Skeletal muscle tissue (tissue), 3 donors: ENCODE measurements at regions not wholly inside any gene's neighbourhood (a gene's known extent, or its start where the extent isn't known, plus 50 kb on each side); places are given as distances from the start of the nearest gene placed in this dataset.
"Not testable (repeated sequence)": the region's sequence is repeated elsewhere in the genome, so short reads cannot be mapped to it uniquely, and the experiment has no call there.

Source experiments
- H3K27ac ChIP-seq: one replicate; pipeline ENCODE4 v1.7.0; 2013; ENCODE audit warnings: mild to moderate bottlenecking, low read depth, low read length, inconsistent platforms
- H3K27me3 ChIP-seq, 3 donors: one replicate each; pipeline ENCODE4 v1.7.0; 2013; ENCODE audit warnings: low read length in 3 of 3; ENCODE audit not compliant: control insufficient read depth in 3 of 3, insufficient read depth in 3 of 3
- H3K36me3 ChIP-seq, 3 donors: one replicate each; pipeline ENCODE4 v1.7.0; 2013; ENCODE audit warnings: low read length in 3 of 3; ENCODE audit not compliant: control insufficient read depth in 3 of 3, insufficient read depth in 3 of 3
- H3K4me1 ChIP-seq, 3 donors: one replicate each; pipeline ENCODE4 v1.7.0; 2013; ENCODE audit warnings: low read length in 3 of 3, mild to moderate bottlenecking in 3 of 3; ENCODE audit not compliant: control insufficient read depth in 3 of 3, insufficient read depth in 3 of 3
- H3K4me3 ChIP-seq, 3 donors: one replicate each; pipeline ENCODE4 v1.7.0; 2013; ENCODE audit warnings: low read length in 3 of 3
- H3K9ac ChIP-seq, 3 donors: one replicate each; pipeline ENCODE4 v1.7.0; 2013; ENCODE audit warnings: low read length in 3 of 3, mild to moderate bottlenecking in 3 of 3, moderate library complexity in 2 of 3, low read depth in 1 of 3
- H3K9me3 ChIP-seq, 3 donors: one replicate each; pipeline ENCODE4 v1.7.0; 2013; ENCODE audit warnings: low read length in 3 of 3; ENCODE audit not compliant: control insufficient read depth in 3 of 3
- donor health status: Osteomylitis.

DNA sequence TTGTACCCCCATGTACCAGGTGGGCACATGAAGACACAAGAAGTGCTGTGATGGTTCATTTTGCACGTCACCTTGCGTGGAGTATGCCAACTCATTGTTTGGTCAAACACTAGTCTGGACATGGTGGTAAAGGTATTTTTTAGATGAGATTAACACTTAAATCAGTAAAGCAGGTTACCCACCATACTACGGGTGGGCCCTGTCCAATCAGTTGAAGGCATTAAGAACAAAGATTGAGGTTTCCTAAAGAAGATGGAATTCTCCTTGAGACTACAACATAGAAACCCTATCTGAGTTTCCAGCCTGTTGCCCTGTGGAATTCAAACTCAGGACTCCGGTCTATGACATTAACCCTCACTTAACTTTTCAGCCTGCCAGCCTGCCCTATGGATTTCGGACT is 118.4 kb downstream of the RPLP1 start:
- no peak overlapping the region for H3K4me3 ChIP-seq
- peaks cover 0 to 2% (median 0%) of the 10 kb centered on the region in 3 donors for H3K4me1 ChIP-seq
- no peaks in the 10 kb centered on the region for H3K9me3 ChIP-seq
- H3K9ac ChIP-seq, result no peak overlapping the region
- H3K36me3 ChIP-seq, result no peaks in the 10 kb centered on the region
- no peak overlapping the region for H3K27ac ChIP-seq
- peaks cover 0 to 3% (median 0%) of the 10 kb centered on the region in 3 donors for H3K27me3 ChIP-seq

DNA sequence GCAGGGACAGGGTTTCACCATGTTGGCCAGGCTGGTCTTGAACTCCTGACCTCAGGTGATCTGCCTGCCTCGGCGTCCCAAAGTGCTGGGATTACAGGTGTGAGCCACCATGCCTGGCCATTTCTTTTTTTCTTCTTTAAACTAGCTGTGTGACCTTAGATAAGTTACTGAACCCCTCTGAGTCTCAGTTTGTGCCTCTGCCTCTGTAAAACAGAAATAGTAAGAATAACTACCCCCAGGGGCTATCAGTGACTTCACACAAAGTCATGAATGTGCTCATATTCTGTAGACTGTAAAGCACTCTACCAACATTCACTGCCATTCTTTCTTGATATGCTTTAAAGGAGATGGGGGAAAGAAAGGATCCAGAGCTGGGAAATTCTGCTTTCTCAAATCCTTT is 120.7 kb downstream of the RPLP1 start:
- not testable (repeated sequence) for H3K27ac ChIP-seq, H3K4me3 ChIP-seq, H3K4me1 ChIP-seq, H3K9me3 ChIP-seq, H3K36me3 ChIP-seq, H3K9ac ChIP-seq
- H3K27me3 ChIP-seq, result peaks cover 0 to 12% (median 7%) of the 10 kb centered on the region in 3 donors

DNA sequence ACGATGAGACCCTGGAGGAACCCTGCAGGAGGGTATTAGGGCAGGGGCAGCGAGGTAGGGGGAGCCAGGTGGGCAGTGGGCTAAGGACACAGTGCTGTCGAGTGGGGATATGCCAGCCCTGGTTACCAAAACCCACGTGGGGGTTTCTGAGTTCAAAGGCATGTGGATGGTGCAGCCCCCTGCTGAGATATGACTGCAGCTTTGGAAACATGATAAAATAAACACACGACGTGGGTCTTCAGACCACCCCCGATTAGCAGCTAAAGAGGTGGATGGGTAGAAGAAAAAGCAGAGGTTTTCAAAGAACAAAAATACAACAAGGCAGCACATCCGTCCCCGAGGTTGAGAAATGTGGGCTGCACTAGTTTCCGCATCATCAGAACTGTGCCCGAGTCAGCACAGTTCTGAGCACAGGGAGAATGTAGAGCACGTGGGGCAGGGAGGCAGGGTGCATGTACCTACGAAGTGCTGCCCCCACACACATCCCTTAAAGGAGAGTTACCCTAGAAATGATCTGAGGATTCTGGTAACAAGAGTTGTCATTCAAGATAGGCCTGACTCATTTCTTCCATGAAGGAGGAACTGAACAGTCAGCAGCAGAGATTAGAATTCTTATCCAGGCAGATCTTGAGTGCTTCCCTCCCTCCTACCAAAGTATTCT is 121.3 kb downstream of the RPLP1 start:
- peaks cover 6 to 15% (median 13%) of the 10 kb centered on the region in 3 donors for H3K27me3 ChIP-seq
- H3K4me1 ChIP-seq, result peaks cover 0 to 7% (median 2%) of the 10 kb centered on the region in 3 donors
- H3K9ac ChIP-seq, result no peak overlapping the region
- no peaks in the 10 kb centered on the region for H3K9me3 ChIP-seq
- H3K36me3 ChIP-seq, result no peaks in the 10 kb centered on the region
- H3K27ac ChIP-seq, result no peak overlapping the region
- H3K4me3 ChIP-seq, result no peak overlapping the region

DNA sequence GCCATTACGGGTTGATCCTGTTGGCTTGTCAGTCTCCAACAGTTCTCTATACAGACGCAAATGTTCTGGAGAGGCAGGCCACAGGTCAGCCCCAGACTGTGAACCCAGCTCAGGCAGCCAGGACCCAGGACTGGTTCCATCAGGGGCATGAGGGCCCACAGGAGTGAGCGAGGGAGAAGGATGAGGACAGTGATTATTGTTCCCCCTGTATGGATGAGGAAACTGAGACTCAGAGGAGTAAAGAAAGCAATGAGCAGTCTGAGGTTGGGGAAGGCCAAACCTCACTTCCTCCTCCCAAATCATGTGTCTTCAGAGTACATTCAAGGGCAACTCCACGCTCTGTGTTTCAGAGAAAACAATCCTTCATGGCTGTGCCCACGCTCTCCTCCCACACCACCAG is 121.9 kb downstream of the RPLP1 start:
- H3K36me3 ChIP-seq, result no peaks in the 10 kb centered on the region
- H3K4me3 ChIP-seq, result no peak overlapping the region
- H3K27me3 ChIP-seq, result peaks cover 6 to 16% (median 13%) of the 10 kb centered on the region in 3 donors
- no peak overlapping the region for H3K9ac ChIP-seq
- H3K9me3 ChIP-seq, result no peaks in the 10 kb centered on the region
- no peak overlapping the region for H3K27ac ChIP-seq
- H3K4me1 ChIP-seq, result peaks cover 0 to 7% (median 2%) of the 10 kb centered on the region in 3 donors

DNA sequence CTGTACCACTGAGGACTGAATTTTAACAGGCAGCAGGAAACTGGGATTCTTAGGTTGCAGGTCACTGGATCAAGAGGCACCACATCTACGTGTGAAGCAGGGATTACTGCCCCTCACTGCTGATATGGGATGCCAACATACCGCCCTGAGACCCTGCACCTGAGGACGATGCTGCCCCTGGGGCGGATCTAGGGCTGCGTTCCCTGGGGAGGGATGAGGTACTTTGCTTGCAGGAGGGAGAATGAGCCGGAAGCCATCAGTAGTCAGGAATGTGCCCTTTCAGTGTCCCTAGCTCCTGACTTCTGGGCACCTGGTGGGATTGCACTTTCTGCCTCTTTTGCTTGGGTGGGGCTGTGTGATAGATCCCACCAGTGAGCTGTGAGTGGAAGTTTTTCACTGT is 122.8 kb downstream of the RPLP1 start:
- Histone ChIP-seq H3K27ac (no peak overlapping the region), H3K36me3 (no peaks in the 10 kb centered on the region), H3K9me3 (no peaks in the 10 kb centered on the region), H3K4me1 (peaks cover 0 to 7% (median 2%) of the 10 kb centered on the region in 3 donors), H3K4me3 (no peak overlapping the region), H3K9ac (no peak overlapping the region), H3K27me3 (peaks cover 6 to 16% (median 13%) of the 10 kb centered on the region in 3 donors)

DNA sequence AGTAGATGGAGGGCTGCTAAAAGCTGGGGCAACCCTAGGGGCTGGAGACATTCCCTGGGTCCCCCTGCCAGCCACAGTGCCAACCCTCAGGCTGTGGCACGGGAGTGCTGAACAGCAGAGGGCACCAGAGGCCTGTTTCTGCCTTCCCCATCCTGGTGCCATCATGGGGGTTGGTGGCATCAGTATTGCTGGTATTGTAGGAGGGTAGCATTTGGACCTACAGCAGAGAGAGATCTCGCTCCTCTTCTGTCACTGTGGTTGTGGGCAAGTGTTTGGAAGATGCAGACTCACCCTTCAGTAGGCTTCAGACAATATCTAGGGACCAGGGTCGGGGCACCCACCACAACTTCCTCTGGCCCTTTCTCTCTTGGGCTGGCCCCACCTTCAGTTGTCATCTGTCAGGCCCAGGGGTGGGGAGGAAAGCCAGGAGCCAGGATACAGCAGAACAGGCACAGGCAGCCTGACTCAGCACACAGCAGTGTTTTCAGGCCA is 123.5 kb downstream of the RPLP1 start:
- peaks cover 6 to 16% (median 13%) of the 10 kb centered on the region in 3 donors for H3K27me3 ChIP-seq
- H3K4me3 ChIP-seq, result no peak overlapping the region
- no peaks in the 10 kb centered on the region for H3K9me3 ChIP-seq
- H3K27ac ChIP-seq, result no peak overlapping the region
- peaks cover 0 to 7% (median 2%) of the 10 kb centered on the region in 3 donors for H3K4me1 ChIP-seq
- H3K9ac ChIP-seq, result no peak overlapping the region
- no peaks in the 10 kb centered on the region for H3K36me3 ChIP-seq

DNA sequence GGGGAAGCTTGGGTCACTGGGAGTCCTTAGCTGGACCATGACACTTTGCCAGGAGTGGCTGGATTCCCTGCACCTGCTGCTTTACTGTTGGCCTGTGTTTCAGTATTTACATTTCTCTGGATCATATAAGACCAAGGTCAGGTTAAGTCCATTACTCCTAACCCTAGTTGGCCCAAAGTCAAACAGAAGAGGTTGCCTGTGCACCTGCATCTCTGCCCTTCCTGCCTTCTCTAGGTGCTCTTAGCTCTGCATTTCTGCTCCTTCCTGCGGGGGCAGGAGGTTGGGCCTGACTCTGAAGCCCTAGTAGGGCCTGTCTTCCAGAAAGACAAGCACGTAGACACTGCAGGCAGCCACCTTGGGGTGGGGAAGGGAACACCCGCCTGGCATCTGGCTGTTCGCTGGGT is 124.3 kb downstream of the RPLP1 start:
- Histone ChIP-seq H3K36me3 (no peaks in the 10 kb centered on the region), H3K27ac (no peak overlapping the region), H3K9ac (no peak overlapping the region), H3K4me1 (peaks cover 0 to 7% (median 2%) of the 10 kb centered on the region in 3 donors), H3K27me3 (peaks cover 6 to 16% (median 13%) of the 10 kb centered on the region in 3 donors), H3K4me3 (no peak overlapping the region), H3K9me3 (no peaks in the 10 kb centered on the region)

DNA sequence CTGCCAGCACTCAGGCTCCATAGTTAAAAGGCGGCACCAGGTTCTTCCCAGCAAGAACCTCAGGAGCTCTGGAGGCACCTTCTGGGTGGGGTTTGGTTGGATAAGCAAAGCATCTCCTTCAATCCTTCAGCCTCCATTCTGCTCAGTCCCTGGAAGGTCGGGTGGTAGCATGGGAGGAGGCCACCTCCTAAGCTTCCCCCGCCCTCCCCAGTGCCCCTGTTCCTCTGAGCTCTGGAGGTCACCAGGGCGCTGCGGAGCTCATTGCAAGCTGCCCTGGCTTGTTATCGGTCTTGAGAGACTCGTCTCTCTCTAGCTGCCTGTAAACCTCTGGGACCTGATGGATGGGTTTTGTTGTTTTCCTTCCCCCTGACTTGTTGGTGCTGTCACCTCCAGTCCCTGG is 124.8 kb downstream of the RPLP1 start:
- Histone ChIP-seq H3K9me3 (no peaks in the 10 kb centered on the region), H3K36me3 (no peaks in the 10 kb centered on the region), H3K27ac (no peak overlapping the region), H3K4me3 (no peak overlapping the region), H3K4me1 (peaks cover 0 to 7% (median 2%) of the 10 kb centered on the region in 3 donors), H3K9ac (no peak overlapping the region), H3K27me3 (peaks cover 6 to 16% (median 13%) of the 10 kb centered on the region in 3 donors)

DNA sequence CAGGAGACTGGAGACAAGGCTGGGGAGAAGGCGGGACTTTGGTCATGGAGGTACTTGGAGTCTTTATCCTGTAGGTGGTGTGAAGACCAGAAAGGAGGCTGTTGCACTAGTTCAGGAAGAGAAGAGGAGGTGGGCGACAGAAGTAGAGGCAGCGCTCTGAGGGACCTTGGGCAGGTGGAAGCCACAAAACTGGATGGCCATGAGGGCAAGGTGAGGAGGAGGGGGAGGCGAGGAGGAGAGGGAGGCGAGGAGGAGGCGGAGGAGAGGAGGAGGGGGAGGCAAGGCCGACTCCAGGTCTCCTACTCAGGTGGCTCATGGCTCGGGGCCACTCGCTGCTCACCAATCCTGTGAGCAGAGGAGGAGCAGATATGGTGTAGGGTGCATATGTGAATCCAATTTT is 125.6 kb downstream of the RPLP1 start:
- peaks cover 0 to 7% (median 2%) of the 10 kb centered on the region in 3 donors for H3K4me1 ChIP-seq
- H3K9me3 ChIP-seq, result no peaks in the 10 kb centered on the region
- H3K27me3 ChIP-seq, result peaks cover 6 to 13% (median 13%) of the 10 kb centered on the region in 3 donors
- no peaks in the 10 kb centered on the region for H3K36me3 ChIP-seq
- H3K4me3 ChIP-seq, result no peak overlapping the region
- no peak overlapping the region for H3K9ac ChIP-seq
- H3K27ac ChIP-seq, result no peak overlapping the region

DNA sequence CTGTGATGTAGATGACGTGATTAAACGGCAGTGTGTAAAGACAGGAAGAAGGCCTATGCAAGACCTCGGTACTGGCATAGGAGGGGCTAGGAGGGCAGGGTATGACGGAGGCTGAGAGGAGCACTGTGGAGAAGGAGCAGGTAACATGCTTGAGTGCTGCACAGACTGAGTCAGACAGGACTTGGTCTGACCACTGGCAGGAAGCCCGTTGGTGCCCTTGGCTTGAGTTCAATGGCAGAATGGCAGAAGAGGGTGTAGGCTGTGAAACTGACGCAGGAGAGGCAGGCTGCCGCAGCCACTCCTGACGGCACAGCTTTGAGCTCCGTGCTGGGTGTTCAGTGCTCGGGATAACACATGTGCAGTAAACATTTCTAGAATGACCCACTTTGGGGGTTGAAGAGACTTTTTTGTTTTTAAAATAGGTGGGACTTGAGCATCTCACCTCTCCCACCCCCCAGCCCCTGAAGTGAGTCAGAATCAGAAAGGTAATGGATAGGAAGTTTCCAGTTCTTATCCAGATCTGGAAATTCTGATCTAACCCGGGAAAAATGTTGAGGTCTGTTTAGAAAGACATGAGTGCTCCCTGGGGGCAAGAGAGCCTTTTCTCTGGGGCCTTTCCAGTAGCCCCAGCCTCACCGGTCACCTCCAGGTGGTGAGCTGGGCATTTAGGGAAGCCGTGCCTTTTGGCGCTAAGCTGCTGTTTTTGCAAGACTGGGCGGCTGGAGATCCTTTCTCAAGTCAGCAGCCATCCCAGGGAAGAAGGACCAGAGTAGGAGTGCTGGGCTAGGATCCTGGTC is 126.4 kb downstream of the RPLP1 start:
- Histone ChIP-seq H3K36me3 (no peaks in the 10 kb centered on the region), H3K4me1 (peaks cover 0 to 7% (median 2%) of the 10 kb centered on the region in 3 donors), H3K9ac (no peak overlapping the region), H3K9me3 (no peaks in the 10 kb centered on the region), H3K4me3 (no peak overlapping the region), H3K27me3 (peaks cover 6 to 13% (median 13%) of the 10 kb centered on the region in 3 donors), H3K27ac (no peak overlapping the region)
